GM12878 (cell line): ENCODE measurements at regions not wholly inside any gene's neighbourhood (a gene's known extent, or its start where the extent isn't known, plus 50 kb on each side); places are given as distances from the start of the nearest gene placed in this dataset.
"Not testable (repeated sequence)": the region's sequence is repeated elsewhere in the genome, so short reads cannot be mapped to it uniquely, and the experiment has no call there.

Source experiments
- ATAC-seq: fragments of 200-7000 bp; cut with Tn5 transposase; 3 replicates; pipeline ENCODE4 v1.9.1; 2020; ENCODE audit warnings: mild to moderate bottlenecking, moderate library complexity
- BruUV-seq: library from RNA; stranded (reverse); fragments of 400-500 nt; replicated peaks from 2 replicates; lab custom pipeline; 2021; lab: Mats Ljungman, UMichigan
- CTCF ChIA-PET: fragments of 300-600 bp; sonication (Branson Sonifier 250); formaldehyde crosslinking; extraction: SDS; loops from one replicate; lab custom pipeline; 2021; ENCODE audit warnings: inconsistent platforms; lab: Yijun Ruan, JAX
- POLR2A ChIA-PET: fragments of 350-600 bp; formaldehyde crosslinking; extraction: SDS; loops from one replicate; lab custom pipeline; 2021; ENCODE audit warnings: inconsistent platforms; lab: Charles Lee
- RAD21 ChIA-PET: fragments of 300-600 bp; sonication (Branson Sonifier 250); formaldehyde crosslinking; loops from one replicate; lab custom pipeline; 2023; ENCODE audit warnings: antibody characterized with exemption; ENCODE audit not compliant: unreplicated experiment; lab: Charles Lee
- SMC1A ChIA-PET: fragments of 300-600 bp; sonication (Branson Sonifier 250); formaldehyde crosslinking; loops from one replicate; lab custom pipeline; 2023; ENCODE audit not compliant: unreplicated experiment, uncharacterized antibody; lab: Charles Lee
- DNase-seq: peaks from one replicate; pipeline ENCODE4 v3.0.0-alpha.2; 2011; ENCODE audit warnings: low read depth, low spot score
- FAIRE-seq: peaks from 3 replicates; lab custom pipeline; 2011; peaks lifted over from hg19 to GRCh38; lab: Jason Lieb, UNC
- H2AFZ ChIP-seq: 2 replicates; pipeline ENCODE4 v1.6.0; 2011; ENCODE audit warnings: low read depth, low read length, control low read depth; ENCODE audit not compliant: control insufficient read depth
- H3K27ac ChIP-seq: 2 replicates; pipeline ENCODE4 v1.5.1; 2011; ENCODE audit warnings: control low read depth; ENCODE audit not compliant: control insufficient read depth, insufficient read depth
- H3K27me3 ChIP-seq, 2 experiments: replicated peaks in 1 of 2; 2 replicates each; pipeline versions ENCODE4 v1.6.0 to v1.6.1; 2011; ENCODE audit warnings: low read length in 1 of 2; ENCODE audit not compliant: control insufficient read depth in 2 of 2, insufficient read depth in 2 of 2
- H3K36me3 ChIP-seq, 2 experiments: 2 replicates each; pipeline ENCODE4 v1.5.1; 2011; ENCODE audit warnings: low read length in 1 of 2; ENCODE audit not compliant: control insufficient read depth in 2 of 2, insufficient read depth in 2 of 2
- H3K4me1 ChIP-seq: 2 replicates; pipeline ENCODE4 v1.6.1; 2011; ENCODE audit warnings: mild to moderate bottlenecking, low read length, moderate library complexity, mixed read lengths; ENCODE audit not compliant: control insufficient read depth, insufficient read depth
- H3K4me2 ChIP-seq: 2 replicates; pipeline ENCODE4 v1.6.0; 2011; ENCODE audit warnings: control low read depth; ENCODE audit not compliant: control insufficient read depth, insufficient read depth
- H3K4me3 ChIP-seq: fragments of 200-600 bp; sonication (generic); 2 replicates; pipeline ENCODE4 v1.5.1; 2016
- H3K79me2 ChIP-seq: 2 replicates; pipeline ENCODE4 v1.6.0; 2011; ENCODE audit warnings: low read length; ENCODE audit not compliant: control insufficient read depth, insufficient read depth
- H3K9ac ChIP-seq: 2 replicates; pipeline ENCODE4 v1.8.0; 2011; ENCODE audit warnings: low read length, control low read depth, mixed read lengths; ENCODE audit not compliant: control insufficient read depth, insufficient read depth
- H3K9me3 ChIP-seq: replicated peaks from 3 replicates; pipeline ENCODE4 v1.5.1; 2011; ENCODE audit warnings: mild to moderate bottlenecking, low read length; ENCODE audit not compliant: control insufficient read depth, insufficient read depth
- H4K20me1 ChIP-seq: 2 replicates; pipeline ENCODE4 v1.6.0; 2011; ENCODE audit not compliant: control insufficient read depth, insufficient read depth
- JUNB ChIP-seq: IDR thresholded peaks from 2 replicates; pipeline ENCODE4 v1.6.1; 2016; ENCODE audit warnings: antibody characterized with exemption, mild to moderate bottlenecking
- WGBS: methylation state at CpG from one replicate; pipeline ENCODE4 v1.1.6; 2016; ENCODE audit warnings: low lambda C conversion rate; ENCODE audit not compliant: insufficient replicate concordance, insufficient coverage; ENCODE audit errors: missing lambda C conversion rate; 5-methylcytosine and 5-hydroxymethylcytosine counted together
- in situ Hi-C: fragments of 300-500 bp; cut with MboI; formaldehyde crosslinking; loops from 9 replicates; pipeline ENCODE4 v1.14.3; 2018; ENCODE audit warnings: mixed read lengths
- intact Hi-C: fragments of 100-400 bp; cut with micrococcal nuclease; formaldehyde crosslinking; loops from one replicate; pipeline ENCODE4 v1.14.2; 2022; ENCODE audit not compliant: unreplicated experiment
- TF ChIP-seq, protein P1 (sequence below): fragments of 150-350 bp; IDR thresholded peaks from 2 replicates; pipeline ENCODE4 v1.6.1; 2016; ENCODE audit warnings: low read depth, low read length

DNA sequence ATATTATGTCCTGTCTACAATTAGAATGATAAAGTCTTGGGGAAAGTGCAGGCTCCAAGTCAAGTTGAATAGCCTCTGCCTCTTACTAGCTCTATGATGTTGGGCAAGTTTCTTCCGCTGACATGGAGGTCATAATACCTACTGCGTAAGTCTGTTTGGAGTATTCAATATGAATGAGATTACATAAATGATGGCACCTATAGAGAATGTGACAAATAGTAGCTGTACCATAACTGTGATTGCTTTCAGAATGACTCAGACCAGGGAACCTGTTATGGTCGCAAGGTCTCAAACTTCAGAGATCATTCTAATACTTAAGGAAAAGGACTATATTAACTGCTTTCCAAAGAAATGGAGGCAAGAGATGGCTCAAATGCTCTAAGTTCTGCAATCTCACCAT lies 94.0 kb upstream of the ABCA1 start:
- Histone ChIP-seq H3K4me3 (no peak overlapping the region), H3K27ac (no peak overlapping the region), H3K4me1 (no peaks in the 10 kb centered on the region), H3K4me2 (no peak overlapping the region), H3K79me2 (no peaks in the 10 kb centered on the region), H4K20me1 (no peaks in the 10 kb centered on the region), H2AFZ (no peak overlapping the region), H3K9me3 (no peaks in the 10 kb centered on the region), H3K36me3 (no peaks in the 10 kb centered on the region), H3K27me3 (no peaks in the 10 kb centered on the region)
- DNase-seq, result no peak
- POLR2A ChIA-PET, result no interaction called here
- no TSS peak for BruUV-seq
- RAD21 ChIA-PET, result no interaction called here
- intact Hi-C loops, result no loop called here
- 54% methylated on average over 3 of the region's 3 CpGs for WGBS
- SMC1A ChIA-PET, result no interaction called here
- TF ChIP-seq JUNB, result peak; percentile 12; the same call in 1 of the 2 replicates
- TF ChIP-seq, protein P1, sequence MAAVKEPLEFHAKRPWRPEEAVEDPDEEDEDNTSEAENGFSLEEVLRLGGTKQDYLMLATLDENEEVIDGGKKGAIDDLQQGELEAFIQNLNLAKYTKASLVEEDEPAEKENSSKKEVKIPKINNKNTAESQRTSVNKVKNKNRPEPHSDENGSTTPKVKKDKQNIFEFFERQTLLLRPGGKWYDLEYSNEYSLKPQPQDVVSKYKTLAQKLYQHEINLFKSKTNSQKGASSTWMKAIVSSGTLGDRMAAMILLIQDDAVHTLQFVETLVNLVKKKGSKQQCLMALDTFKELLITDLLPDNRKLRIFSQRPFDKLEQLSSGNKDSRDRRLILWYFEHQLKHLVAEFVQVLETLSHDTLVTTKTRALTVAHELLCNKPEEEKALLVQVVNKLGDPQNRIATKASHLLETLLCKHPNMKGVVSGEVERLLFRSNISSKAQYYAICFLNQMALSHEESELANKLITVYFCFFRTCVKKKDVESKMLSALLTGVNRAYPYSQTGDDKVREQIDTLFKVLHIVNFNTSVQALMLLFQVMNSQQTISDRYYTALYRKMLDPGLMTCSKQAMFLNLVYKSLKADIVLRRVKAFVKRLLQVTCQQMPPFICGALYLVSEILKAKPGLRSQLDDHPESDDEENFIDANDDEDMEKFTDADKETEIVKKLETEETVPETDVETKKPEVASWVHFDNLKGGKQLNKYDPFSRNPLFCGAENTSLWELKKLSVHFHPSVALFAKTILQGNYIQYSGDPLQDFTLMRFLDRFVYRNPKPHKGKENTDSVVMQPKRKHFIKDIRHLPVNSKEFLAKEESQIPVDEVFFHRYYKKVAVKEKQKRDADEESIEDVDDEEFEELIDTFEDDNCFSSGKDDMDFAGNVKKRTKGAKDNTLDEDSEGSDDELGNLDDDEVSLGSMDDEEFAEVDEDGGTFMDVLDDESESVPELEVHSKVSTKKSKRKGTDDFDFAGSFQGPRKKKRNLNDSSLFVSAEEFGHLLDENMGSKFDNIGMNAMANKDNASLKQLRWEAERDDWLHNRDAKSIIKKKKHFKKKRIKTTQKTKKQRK, result no peak
- TF ChIP-seq, all 136 proteins: peak for 1
- ATAC-seq (no peak), FAIRE-seq (no peak)
- CTCF ChIA-PET, result no interaction called here
- no peak overlapping the region for H3K9ac ChIP-seq
- in situ Hi-C loops, result no loop called here

DNA sequence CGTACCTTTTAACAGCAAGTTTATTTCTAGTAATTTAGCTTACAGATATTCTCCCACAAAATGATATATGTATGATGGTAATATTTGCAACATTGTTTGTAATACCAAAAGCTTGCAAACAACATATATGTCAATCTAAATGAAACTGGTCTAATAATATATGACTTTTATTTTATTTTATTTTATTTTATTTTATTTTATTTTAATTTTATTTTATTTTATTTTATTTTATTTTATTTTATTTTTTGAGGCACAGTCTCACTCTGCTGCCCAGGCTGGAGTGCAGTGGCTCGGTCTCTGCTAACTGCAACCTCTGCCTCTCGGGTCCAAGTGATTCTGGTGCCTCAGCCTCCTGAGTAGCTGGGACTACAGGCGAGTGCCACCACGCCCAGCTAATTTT lies 94.6 kb upstream of the ABCA1 start:
- SMC1A ChIA-PET, result interaction anchor here (1.1 kb wide), 1 partner anchor 11 kb away, joined by 4 read pairs; no protein-coding TSS in a partner anchor
- POLR2A ChIA-PET, result not testable (repeated sequence)

More for the DNA sequence above, 94.6 kb upstream of the ABCA1 start:
- H3K79me2 ChIP-seq, in situ Hi-C loops, H3K36me3 ChIP-seq, H3K4me3 ChIP-seq, H3K27me3 ChIP-seq, H3K4me1 ChIP-seq, CTCF ChIA-PET, H4K20me1 ChIP-seq, H2AFZ ChIP-seq, DNase-seq, H3K4me2 ChIP-seq, RAD21 ChIA-PET, H3K9me3 ChIP-seq, intact Hi-C loops, FAIRE-seq, ATAC-seq, BruUV-seq, H3K9ac ChIP-seq, H3K27ac ChIP-seq: not testable (repeated sequence)
- WGBS, result 53% methylated on average over 5 of the region's 5 CpGs
